K562 (cell line): ENCODE measurements at regions not wholly inside any gene's neighbourhood (a gene's known extent, or its start where the extent isn't known, plus 50 kb on each side); places are given as distances from the start of the nearest gene placed in this dataset.

Source experiments
- ATAC-seq: fragments of 200-7000 bp; cut with Tn5 transposase; 3 replicates; pipeline ENCODE4 v1.9.1; 2020; ENCODE audit warnings: moderate library complexity
- BruUV-seq: library from RNA; stranded (reverse); fragments of 400-500 nt; replicated peaks from 2 replicates; lab custom pipeline; 2021; lab: Mats Ljungman, UMichigan
- CTCF ChIA-PET: fragments of 300-600 bp; formaldehyde crosslinking; extraction: SDS; loops from one replicate; lab custom pipeline; 2021; ENCODE audit warnings: low intra/inter-chr PET ratio; lab: Yijun Ruan, JAX
- POLR2A ChIA-PET: fragments of 300-600, 350-650 bp; sonication (Branson Sonifier 250); formaldehyde crosslinking; extraction: SDS; loops from one replicate; lab custom pipeline; 2021; ENCODE audit warnings: antibody characterized with exemption, inconsistent platforms; lab: Yijun Ruan, JAX
- DNase-seq, 4 experiments: peaks; one replicate each; pipeline versions ENCODE4 v3.0.0 to v3.0.0-alpha.2; 2011 to 2018; ENCODE audit warnings: low spot score in 3 of 4, mixed read lengths in 3 of 4; ENCODE audit errors: extremely low read depth in 1 of 4
- FAIRE-seq: peaks from 2 replicates; lab custom pipeline; 2011; peaks lifted over from hg19 to GRCh38; lab: Jason Lieb, UNC
- H2AFZ ChIP-seq: 2 replicates; pipeline ENCODE4 v1.6.0; 2011; ENCODE audit warnings: low read depth, low read length, control low read depth, inconsistent platforms
- H3K27ac ChIP-seq: fragments of 200-600 bp; 3 replicates; pipeline ENCODE4 v1.8.0; 2011; ENCODE audit warnings: low read depth, mild to moderate bottlenecking, control low read depth, inconsistent platforms, low read length, moderate library complexity, mixed read lengths; ENCODE audit errors: extremely low read depth
- H3K27me3 ChIP-seq, 2 experiments: fragments of 300-600 bp in 1 of 2; 2 replicates in 1 of 2; 3 replicates in 1 of 2; pipeline versions ENCODE4 v1.6.0 to v1.8.0; 2011; ENCODE audit warnings: inconsistent platforms in 2 of 2, low read length in 2 of 2, mild to moderate bottlenecking in 1 of 2, mixed read lengths in 1 of 2, moderate library complexity in 1 of 2; ENCODE audit not compliant: control insufficient read depth in 2 of 2, insufficient read depth in 2 of 2
- H3K36me3 ChIP-seq: fragments of 300-600 bp; 3 replicates; pipeline ENCODE4 v1.8.0; 2011; ENCODE audit warnings: mild to moderate bottlenecking, low read length, inconsistent platforms; ENCODE audit not compliant: control insufficient read depth, insufficient read depth
- H3K4me1 ChIP-seq, 2 experiments: fragments of 200-600 bp in 1 of 2; replicated peaks in 1 of 2; 2 replicates in 1 of 2; 3 replicates in 1 of 2; pipeline versions ENCODE4 v1.5.1 to v1.8.0; 2011; ENCODE audit warnings: inconsistent platforms in 2 of 2, low read length in 2 of 2, mild to moderate bottlenecking in 1 of 2, mixed read lengths in 1 of 2, moderate library complexity in 1 of 2; ENCODE audit not compliant: control insufficient read depth in 2 of 2, insufficient read depth in 2 of 2
- H3K4me2 ChIP-seq: 2 replicates; pipeline ENCODE4 v1.6.1; 2011; ENCODE audit warnings: low read length, control low read depth, inconsistent platforms, mixed read lengths; ENCODE audit not compliant: insufficient read depth
- H3K4me3 ChIP-seq: fragments of 200-600 bp; sonication (generic), shearing (Covaris generic); 2 replicates; pipeline ENCODE4 v1.5.1; 2016; ENCODE audit warnings: control low read depth, inconsistent platforms
- H3K79me2 ChIP-seq: fragments of 200-600 bp; 3 replicates; pipeline ENCODE4 v1.8.0; 2011; ENCODE audit warnings: low read length, inconsistent platforms; ENCODE audit not compliant: control insufficient read depth, insufficient read depth
- H3K9ac ChIP-seq, 2 experiments: 2 replicates each; pipeline versions ENCODE4 v1.6.0 to v1.6.1; 2011; ENCODE audit warnings: low read depth in 2 of 2, low read length in 2 of 2, control low read depth in 1 of 2, inconsistent platforms in 1 of 2, mild to moderate bottlenecking in 1 of 2, mixed read lengths in 1 of 2; ENCODE audit not compliant: insufficient read depth in 1 of 2
- H3K9me1 ChIP-seq: one replicate; pipeline ENCODE4 v1.6.0; 2011; ENCODE audit warnings: inconsistent platforms, mild to moderate bottlenecking, low read length, moderate library complexity; ENCODE audit not compliant: control insufficient read depth, insufficient read depth
- H3K9me3 ChIP-seq: replicated peaks from 2 replicates; pipeline ENCODE4 v1.5.1; 2011; ENCODE audit warnings: low read depth, low read length, inconsistent platforms; ENCODE audit not compliant: control insufficient read depth, insufficient read depth
- H4K20me1 ChIP-seq: replicated peaks from 2 replicates; pipeline ENCODE4 v1.6.1; 2011; ENCODE audit warnings: low read length, inconsistent platforms, mixed read lengths; ENCODE audit not compliant: control insufficient read depth, insufficient read depth
- CHD1 ChIP-seq: fragments of 200-600 bp; sonication (generic); IDR thresholded peaks from one replicate; pipeline ENCODE4 v1.6.1; 2012; ENCODE audit warnings: mild to moderate bottlenecking, moderate library complexity, low read length, inconsistent platforms
- FOS ChIP-seq: IDR thresholded peaks from 3 replicates; pipeline ENCODE4 v1.6.1; 2011; ENCODE audit not compliant: insufficient read length; ENCODE audit errors: extremely low read depth
- TEAD1 ChIP-seq, 2 experiments: fragments of 450-650 bp in 1 of 2; sonication (generic) in 1 of 2; formaldehyde crosslinking; IDR thresholded peaks; 2 replicates each; pipeline versions ENCODE4 v1.4.0 to v1.8.0; 2020 to 2022; ENCODE audit warnings: mild to moderate bottlenecking in 2 of 2, missing genetic modification reagents in 1 of 2
- WGBS: fragments of 100-300 bp; shearing (Covaris generic); methylation state at CpG from one replicate; pipeline ENCODE4 v1.1.6; 2016; ENCODE audit warnings: low coverage, mixed read lengths; ENCODE audit not compliant: insufficient coverage; ENCODE audit errors: missing lambda C conversion rate; 5-methylcytosine and 5-hydroxymethylcytosine counted together
- in situ Hi-C: fragments of 300-500 bp; cut with MboI; formaldehyde crosslinking; loops from 4 replicates; pipeline ENCODE4 v1.15.0; 2018; ENCODE audit warnings: inconsistent platforms, mixed read lengths
- intact Hi-C: fragments of 100-400 bp; cut with micrococcal nuclease; formaldehyde crosslinking; loops from 2 replicates; pipeline ENCODE4 v1.14.2; 2022
- TF ChIP-seq, protein P1 (sequence below): fragments of 250-450 bp; sonication (Bioruptor Pico); IDR thresholded peaks from 2 replicates; pipeline ENCODE4 v1.8.0; 2022; ENCODE audit warnings: inconsistent platforms
- TF ChIP-seq, protein P2 (sequence below): conservative IDR thresholded peaks from 2 replicates; pipeline ENCODE4 v1.6.1; 2011; ENCODE audit warnings: low read depth, mild to moderate bottlenecking, low read length; ENCODE audit not compliant: control insufficient read depth
- TF ChIP-seq, protein P3 (sequence below), 2 experiments: fragments of 450-650 bp; IDR thresholded peaks; 2 replicates each; pipeline ENCODE4 v1.6.1; 2018; ENCODE audit warnings: mild to moderate bottlenecking in 2 of 2, low read depth in 1 of 2; ENCODE audit not compliant: partially characterized antibody in 2 of 2

- TF ChIP-seq, protein P1, sequence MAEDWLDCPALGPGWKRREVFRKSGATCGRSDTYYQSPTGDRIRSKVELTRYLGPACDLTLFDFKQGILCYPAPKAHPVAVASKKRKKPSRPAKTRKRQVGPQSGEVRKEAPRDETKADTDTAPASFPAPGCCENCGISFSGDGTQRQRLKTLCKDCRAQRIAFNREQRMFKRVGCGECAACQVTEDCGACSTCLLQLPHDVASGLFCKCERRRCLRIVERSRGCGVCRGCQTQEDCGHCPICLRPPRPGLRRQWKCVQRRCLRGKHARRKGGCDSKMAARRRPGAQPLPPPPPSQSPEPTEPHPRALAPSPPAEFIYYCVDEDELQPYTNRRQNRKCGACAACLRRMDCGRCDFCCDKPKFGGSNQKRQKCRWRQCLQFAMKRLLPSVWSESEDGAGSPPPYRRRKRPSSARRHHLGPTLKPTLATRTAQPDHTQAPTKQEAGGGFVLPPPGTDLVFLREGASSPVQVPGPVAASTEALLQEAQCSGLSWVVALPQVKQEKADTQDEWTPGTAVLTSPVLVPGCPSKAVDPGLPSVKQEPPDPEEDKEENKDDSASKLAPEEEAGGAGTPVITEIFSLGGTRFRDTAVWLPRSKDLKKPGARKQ (CRISPR knock-in tag), result no peak
- TF ChIP-seq, protein P2, sequence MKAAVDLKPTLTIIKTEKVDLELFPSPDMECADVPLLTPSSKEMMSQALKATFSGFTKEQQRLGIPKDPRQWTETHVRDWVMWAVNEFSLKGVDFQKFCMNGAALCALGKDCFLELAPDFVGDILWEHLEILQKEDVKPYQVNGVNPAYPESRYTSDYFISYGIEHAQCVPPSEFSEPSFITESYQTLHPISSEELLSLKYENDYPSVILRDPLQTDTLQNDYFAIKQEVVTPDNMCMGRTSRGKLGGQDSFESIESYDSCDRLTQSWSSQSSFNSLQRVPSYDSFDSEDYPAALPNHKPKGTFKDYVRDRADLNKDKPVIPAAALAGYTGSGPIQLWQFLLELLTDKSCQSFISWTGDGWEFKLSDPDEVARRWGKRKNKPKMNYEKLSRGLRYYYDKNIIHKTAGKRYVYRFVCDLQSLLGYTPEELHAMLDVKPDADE, result no peak
- TF ChIP-seq CHD1, result no peak
- no peak for TF ChIP-seq FOS
- no peak for TF ChIP-seq TEAD1 (CRISPR knock-in tag; IDR thresholded peaks at IDR 0.05)
Observed at GRCh38 chr18:27428716-27429475, 243.8 kb upstream of the CHST9 start (continued).

DNA sequence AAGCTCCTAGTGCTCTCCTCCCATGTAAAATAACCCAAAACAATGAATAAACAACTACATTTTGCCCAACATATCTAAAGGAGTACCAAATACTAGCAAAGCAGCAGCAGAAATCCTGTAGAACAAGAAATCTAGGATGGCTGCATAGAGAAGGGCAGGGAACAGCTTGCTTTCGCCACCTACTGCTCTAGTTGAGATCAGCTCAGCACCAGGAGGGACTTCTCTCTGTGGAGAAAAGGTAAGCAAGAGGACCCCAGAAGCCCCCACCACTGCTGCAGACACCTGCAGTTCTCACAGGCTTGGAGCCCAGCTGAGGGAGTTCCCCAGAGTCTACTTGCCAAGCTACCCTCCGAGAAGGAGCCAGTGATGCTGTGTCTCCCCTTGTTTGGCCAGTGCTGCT, 243.0 kb upstream of the CHST9 start:
- no peak overlapping the region for H2AFZ ChIP-seq
- H4K20me1 ChIP-seq, result no peaks in the 10 kb centered on the region
- TF ChIP-seq, protein P3, sequence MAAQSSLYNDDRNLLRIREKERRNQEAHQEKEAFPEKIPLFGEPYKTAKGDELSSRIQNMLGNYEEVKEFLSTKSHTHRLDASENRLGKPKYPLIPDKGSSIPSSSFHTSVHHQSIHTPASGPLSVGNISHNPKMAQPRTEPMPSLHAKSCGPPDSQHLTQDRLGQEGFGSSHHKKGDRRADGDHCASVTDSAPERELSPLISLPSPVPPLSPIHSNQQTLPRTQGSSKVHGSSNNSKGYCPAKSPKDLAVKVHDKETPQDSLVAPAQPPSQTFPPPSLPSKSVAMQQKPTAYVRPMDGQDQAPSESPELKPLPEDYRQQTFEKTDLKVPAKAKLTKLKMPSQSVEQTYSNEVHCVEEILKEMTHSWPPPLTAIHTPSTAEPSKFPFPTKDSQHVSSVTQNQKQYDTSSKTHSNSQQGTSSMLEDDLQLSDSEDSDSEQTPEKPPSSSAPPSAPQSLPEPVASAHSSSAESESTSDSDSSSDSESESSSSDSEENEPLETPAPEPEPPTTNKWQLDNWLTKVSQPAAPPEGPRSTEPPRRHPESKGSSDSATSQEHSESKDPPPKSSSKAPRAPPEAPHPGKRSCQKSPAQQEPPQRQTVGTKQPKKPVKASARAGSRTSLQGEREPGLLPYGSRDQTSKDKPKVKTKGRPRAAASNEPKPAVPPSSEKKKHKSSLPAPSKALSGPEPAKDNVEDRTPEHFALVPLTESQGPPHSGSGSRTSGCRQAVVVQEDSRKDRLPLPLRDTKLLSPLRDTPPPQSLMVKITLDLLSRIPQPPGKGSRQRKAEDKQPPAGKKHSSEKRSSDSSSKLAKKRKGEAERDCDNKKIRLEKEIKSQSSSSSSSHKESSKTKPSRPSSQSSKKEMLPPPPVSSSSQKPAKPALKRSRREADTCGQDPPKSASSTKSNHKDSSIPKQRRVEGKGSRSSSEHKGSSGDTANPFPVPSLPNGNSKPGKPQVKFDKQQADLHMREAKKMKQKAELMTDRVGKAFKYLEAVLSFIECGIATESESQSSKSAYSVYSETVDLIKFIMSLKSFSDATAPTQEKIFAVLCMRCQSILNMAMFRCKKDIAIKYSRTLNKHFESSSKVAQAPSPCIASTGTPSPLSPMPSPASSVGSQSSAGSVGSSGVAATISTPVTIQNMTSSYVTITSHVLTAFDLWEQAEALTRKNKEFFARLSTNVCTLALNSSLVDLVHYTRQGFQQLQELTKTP (IDR thresholded peaks at IDR 0.05; ENCODE audit: low read depth in 1 of 2, partially characterized antibody in 2 of 2), result no peak
- TF ChIP-seq, all 486 proteins: peak for 0
- Histone ChIP-seq H3K9me1 (no peaks in the 10 kb centered on the region), H3K36me3 (no peaks in the 10 kb centered on the region), H3K9ac (no peak overlapping the region), H3K27ac (no peak overlapping the region), H3K9me3 (peaks cover 2% of the 10 kb centered on the region; the same call in 1 of the 2 replicates), H3K4me2 (no peak overlapping the region), H3K4me3 (no peak overlapping the region), H3K27me3 (no peaks in the 10 kb centered on the region), H3K79me2 (no peaks in the 10 kb centered on the region), H3K4me1 (no peaks in the 10 kb centered on the region)
- BruUV-seq, result no TSS peak
- FAIRE-seq (no peak), DNase-seq (no peak), ATAC-seq (no peak)
- ChIA-PET POLR2A (no interaction called here), CTCF (no interaction called here)
- 0% methylated on average over 2 of the region's 2 CpGs for WGBS
- intact Hi-C loops, result no loop called here
- in situ Hi-C loops, result no loop called here
